H9 (cell line): ENCODE measurements at regions not wholly inside any gene's neighbourhood (a gene's known extent, or its start where the extent isn't known, plus 50 kb on each side); places are given as distances from the start of the nearest gene placed in this dataset.

Experiments
- DNase-seq: peaks from one replicate; pipeline ENCODE4 v3.0.0-alpha.2; 2017
- H2AFZ ChIP-seq: one replicate; pipeline ENCODE4 v1.6.1; 2013; ENCODE audit warnings: mild to moderate bottlenecking, low read length, control low read depth, moderate library complexity
- H2AK5ac ChIP-seq: 2 replicates; pipeline ENCODE4 v1.6.1; 2013; ENCODE audit warnings: low read length, control low read depth, mixed read lengths; ENCODE audit not compliant: insufficient read length
- H2BK120ac ChIP-seq: one replicate; pipeline ENCODE4 v1.6.1; 2013; ENCODE audit warnings: low read depth, mild to moderate bottlenecking, low read length, control low read depth, inconsistent platforms; ENCODE audit not compliant: poor library complexity, severe bottlenecking
- H2BK12ac ChIP-seq: 2 replicates; pipeline ENCODE4 v1.6.1; 2013; ENCODE audit warnings: low read length, control low read depth, mixed read lengths, low read depth; ENCODE audit not compliant: insufficient read length
- H2BK15ac ChIP-seq: 2 replicates; pipeline ENCODE4 v1.6.1; 2013; ENCODE audit warnings: low read depth, low read length, control low read depth
- H2BK20ac ChIP-seq: one replicate; pipeline ENCODE4 v1.6.1; 2013; ENCODE audit warnings: low read depth, mild to moderate bottlenecking, low read length, control low read depth, inconsistent platforms; ENCODE audit not compliant: poor library complexity, severe bottlenecking
- H2BK5ac ChIP-seq: 2 replicates; pipeline ENCODE4 v1.6.1; 2013; ENCODE audit warnings: low read length, control low read depth, mixed read lengths; ENCODE audit not compliant: insufficient read length
- H3K14ac ChIP-seq: 2 replicates; pipeline ENCODE4 v1.6.1; 2013; ENCODE audit warnings: low read length, control low read depth; ENCODE audit not compliant: insufficient read depth
- H3K18ac ChIP-seq: 2 replicates; pipeline ENCODE4 v1.6.1; 2013; ENCODE audit warnings: low read depth, mild to moderate bottlenecking, mixed read lengths, low read length, control low read depth; ENCODE audit not compliant: insufficient read length
- H3K23ac ChIP-seq: 2 replicates; pipeline ENCODE4 v1.6.1; 2013; ENCODE audit warnings: low read length, control low read depth, mixed read lengths, low read depth; ENCODE audit not compliant: insufficient read length
- H3K23me2 ChIP-seq: 2 replicates; pipeline ENCODE4 v1.6.1; 2013; ENCODE audit warnings: low read depth, mild to moderate bottlenecking, mixed read lengths, low read length, control low read depth; ENCODE audit not compliant: insufficient read length, poor library complexity, severe bottlenecking
- H3K27ac ChIP-seq: 2 replicates; pipeline ENCODE4 v1.5.1; 2013; ENCODE audit warnings: low read length, control low read depth, mixed read lengths, low read depth; ENCODE audit not compliant: insufficient read length
- H3K27me3 ChIP-seq: 2 replicates; pipeline ENCODE4 v1.6.1; 2013; ENCODE audit warnings: low read length, control low read depth, inconsistent platforms; ENCODE audit not compliant: insufficient read depth
- H3K4ac ChIP-seq: 2 replicates; pipeline ENCODE4 v1.6.1; 2013; ENCODE audit warnings: low read depth, mild to moderate bottlenecking, control low read depth, inconsistent platforms, low read length, moderate library complexity
- H3K4me1 ChIP-seq: 2 replicates; pipeline ENCODE4 v1.6.1; 2013; ENCODE audit warnings: low read length, control low read depth, inconsistent platforms; ENCODE audit not compliant: insufficient read depth
- H3K4me2 ChIP-seq: 2 replicates; pipeline ENCODE4 v1.6.1; 2013; ENCODE audit warnings: low read length, control low read depth, mixed read lengths; ENCODE audit not compliant: insufficient read length, insufficient read depth
- H3K56ac ChIP-seq: 2 replicates; pipeline ENCODE4 v1.6.1; 2013; ENCODE audit warnings: low read depth, mild to moderate bottlenecking, mixed read lengths, low read length, control low read depth; ENCODE audit not compliant: insufficient read length
- H3K79me1 ChIP-seq: 2 replicates; pipeline ENCODE4 v1.6.1; 2013; ENCODE audit warnings: low read depth, mild to moderate bottlenecking, moderate library complexity, low read length, control low read depth, inconsistent platforms; ENCODE audit not compliant: insufficient read depth, poor library complexity, severe bottlenecking
- H3K79me2 ChIP-seq: 2 replicates; pipeline ENCODE4 v1.6.1; 2013; ENCODE audit warnings: low read length, control low read depth, inconsistent platforms; ENCODE audit not compliant: insufficient read depth
- H3K9ac ChIP-seq: 2 replicates; pipeline ENCODE4 v1.6.1; 2013; ENCODE audit warnings: low read length, control low read depth, mixed read lengths; ENCODE audit not compliant: insufficient read length; ENCODE audit errors: extremely low read depth
- H3K9me3 ChIP-seq: one replicate; pipeline ENCODE4 v1.6.1; 2013; ENCODE audit warnings: low read depth, low read length, inconsistent platforms; ENCODE audit not compliant: control insufficient read depth
- H3T11ph ChIP-seq: one replicate; pipeline ENCODE4 v1.6.1; 2013; ENCODE audit warnings: mild to moderate bottlenecking, low read length, control low read depth, inconsistent platforms
- H4K20me1 ChIP-seq: one replicate; pipeline ENCODE4 v1.6.1; 2013; ENCODE audit not compliant: control insufficient read depth, insufficient read length, insufficient read depth
- H4K5ac ChIP-seq: 2 replicates; pipeline ENCODE4 v1.6.1; 2013; ENCODE audit warnings: low read depth, mild to moderate bottlenecking, mixed read lengths, low read length, control low read depth; ENCODE audit not compliant: insufficient read length
- H4K8ac ChIP-seq: replicated peaks from 2 replicates; pipeline ENCODE4 v1.6.1; 2013; ENCODE audit warnings: low read length, control low read depth, mixed read lengths, low read depth; ENCODE audit not compliant: insufficient read length
- H4K91ac ChIP-seq: 2 replicates; pipeline ENCODE4 v1.6.1; 2013; ENCODE audit warnings: low read depth, mild to moderate bottlenecking, moderate library complexity, mixed read lengths, low read length, control low read depth; ENCODE audit not compliant: insufficient read length
- H3K27ac Mint-ChIP-seq, 3 experiments: 2 replicates in 2 of 3; 3 replicates in 1 of 3; pipeline ENCODE4 v1.8.0; 2020 to 2021; ENCODE audit warnings: mixed read lengths in 3 of 3, mild to moderate bottlenecking in 1 of 3, moderate library complexity in 1 of 3
- H3K27me3 Mint-ChIP-seq: 2 replicates; pipeline ENCODE4 v1.8.0; 2021; ENCODE audit warnings: low read depth, mild to moderate bottlenecking, moderate library complexity, mixed read lengths
- H3K36me3 Mint-ChIP-seq, 3 experiments: 2 replicates in 2 of 3; 3 replicates in 1 of 3; pipeline ENCODE4 v1.8.0; 2020 to 2021; ENCODE audit warnings: low read depth in 3 of 3, mixed read lengths in 3 of 3; ENCODE audit not compliant: insufficient read depth in 1 of 3
- H3K4me1 Mint-ChIP-seq, 2 experiments: 2 replicates each; pipeline ENCODE4 v1.8.0; 2020; ENCODE audit warnings: mixed read lengths in 2 of 2
- H3K4me3 Mint-ChIP-seq, 2 experiments: 2 replicates in 1 of 2; 3 replicates in 1 of 2; pipeline ENCODE4 v1.8.0; 2020 to 2021; ENCODE audit warnings: mild to moderate bottlenecking in 2 of 2, mixed read lengths in 2 of 2, moderate library complexity in 1 of 2
- H3K9me3 Mint-ChIP-seq, 2 experiments: 2 replicates in 1 of 2; 3 replicates in 1 of 2; pipeline ENCODE4 v1.8.0; 2020; ENCODE audit warnings: mild to moderate bottlenecking in 2 of 2, mixed read lengths in 2 of 2, moderate library complexity in 1 of 2
- WGBS: extraction: QIAGEN DNeasy Blood & Tissue Kit; methylation state at CpG from one replicate; pipeline ENCODE4 v1.1.7; 2013; ENCODE audit warnings: missing lambda C conversion rate, low lambda C conversion rate, mixed read lengths; ENCODE audit not compliant: insufficient read length; ENCODE audit errors: extremely low coverage; 5-methylcytosine and 5-hydroxymethylcytosine counted together
- TF ChIP-seq, protein P1 (sequence below): fragments of 200-600 bp; sonication (generic); conservative IDR thresholded peaks from 3 replicates; pipeline ENCODE4 v1.8.0; 2021; ENCODE audit warnings: antibody characterized with exemption, mild to moderate bottlenecking

- Mint-ChIP-seq H3K9me3 (no peaks in the 10 kb centered on the region; a peak in 1 of 5 replicates), H3K27me3 (peaks cover 21% of the 10 kb centered on the region), H3K4me3 (no peak overlapping the region), H3K4me1 (peaks cover 7 to 15% of the 10 kb centered on the region in 2 experiments), H3K36me3 (no peaks in the 10 kb centered on the region; a peak in 1 of 7 replicates), H3K27ac (no peak overlapping the region)
- H3K56ac ChIP-seq, result no peak overlapping the region
- no peak overlapping the region for H2BK15ac ChIP-seq
- H2BK120ac ChIP-seq, result no peak overlapping the region
- H4K20me1 ChIP-seq, result no peaks in the 10 kb centered on the region
- no peak overlapping the region for H2AK5ac ChIP-seq
- H3K23ac ChIP-seq, result no peak overlapping the region
- no peak for DNase-seq
- no peak overlapping the region for H3K4me2 ChIP-seq
- H3K79me2 ChIP-seq, result no peaks in the 10 kb centered on the region
- H2BK12ac ChIP-seq, result no peak overlapping the region
- H2AFZ ChIP-seq, result no peak overlapping the region
- H3T11ph ChIP-seq, result no peak overlapping the region
- no peaks in the 10 kb centered on the region for H3K27me3 ChIP-seq
- WGBS, result no CpG with 5 or more reads among the region's 4 CpGs
- H3K79me1 ChIP-seq, result no peaks in the 10 kb centered on the region
- no peak overlapping the region for H4K5ac ChIP-seq
- H4K8ac ChIP-seq, result no peak overlapping the region
- H3K9me3 ChIP-seq, result no peaks in the 10 kb centered on the region
- no peaks in the 10 kb centered on the region for H3K4me1 ChIP-seq
- H3K27ac ChIP-seq, result no peak overlapping the region
- H3K23me2 ChIP-seq, result no peaks in the 10 kb centered on the region
- no peak overlapping the region for H3K18ac ChIP-seq
- H4K91ac ChIP-seq, result no peak overlapping the region
- no peak overlapping the region for H2BK20ac ChIP-seq
- H2BK5ac ChIP-seq, result no peak overlapping the region
- TF ChIP-seq, protein P1, sequence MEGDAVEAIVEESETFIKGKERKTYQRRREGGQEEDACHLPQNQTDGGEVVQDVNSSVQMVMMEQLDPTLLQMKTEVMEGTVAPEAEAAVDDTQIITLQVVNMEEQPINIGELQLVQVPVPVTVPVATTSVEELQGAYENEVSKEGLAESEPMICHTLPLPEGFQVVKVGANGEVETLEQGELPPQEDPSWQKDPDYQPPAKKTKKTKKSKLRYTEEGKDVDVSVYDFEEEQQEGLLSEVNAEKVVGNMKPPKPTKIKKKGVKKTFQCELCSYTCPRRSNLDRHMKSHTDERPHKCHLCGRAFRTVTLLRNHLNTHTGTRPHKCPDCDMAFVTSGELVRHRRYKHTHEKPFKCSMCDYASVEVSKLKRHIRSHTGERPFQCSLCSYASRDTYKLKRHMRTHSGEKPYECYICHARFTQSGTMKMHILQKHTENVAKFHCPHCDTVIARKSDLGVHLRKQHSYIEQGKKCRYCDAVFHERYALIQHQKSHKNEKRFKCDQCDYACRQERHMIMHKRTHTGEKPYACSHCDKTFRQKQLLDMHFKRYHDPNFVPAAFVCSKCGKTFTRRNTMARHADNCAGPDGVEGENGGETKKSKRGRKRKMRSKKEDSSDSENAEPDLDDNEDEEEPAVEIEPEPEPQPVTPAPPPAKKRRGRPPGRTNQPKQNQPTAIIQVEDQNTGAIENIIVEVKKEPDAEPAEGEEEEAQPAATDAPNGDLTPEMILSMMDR, result no peak
- H3K9ac ChIP-seq, result no peak overlapping the region
- H3K4ac ChIP-seq, result no peak overlapping the region
- H3K14ac ChIP-seq, result no peak overlapping the region
These were observed 215.3 kb upstream of the CSF3R start for GRCh38 chr1:36697836-36698605.
